ENCODE measurements at regions not wholly inside any gene's neighbourhood (a gene's known extent, or its start where the extent isn't known, plus 50 kb on each side); places are given as distances from the start of the nearest gene placed in this dataset.

- H3K36me3 ChIP-seq (ENCODE audit: insufficient read depth, low read length) = no peaks in the 10 kb centered on the region
- no peak for DNase-seq
- CTCF ChIA-PET = no interaction called here
- H3K9me3 ChIP-seq (ENCODE audit: low read length) = no peaks in the 10 kb centered on the region
- no peak overlapping the region for H3K4me3 ChIP-seq (ENCODE audit: low read length)
- no peaks in the 10 kb centered on the region for H3K27me3 ChIP-seq (ENCODE audit: insufficient read depth, low read length, poor library complexity, severe bottlenecking)
- H3K4me1 ChIP-seq (ENCODE audit: insufficient read depth, low read length) = no peaks in the 10 kb centered on the region
- no peaks in the 10 kb centered on the region for H3K27me3 Mint-ChIP-seq
- no peak overlapping the region for H3K4me3 Mint-ChIP-seq
- POLR2A ChIA-PET = no interaction called here
- H3K9me3 Mint-ChIP-seq = peaks cover 0 to 8% (median 0%) of the 10 kb centered on the region in 5 donors
- H3K27ac Mint-ChIP-seq = no peak overlapping the region
- no peaks in the 10 kb centered on the region for H3K36me3 Mint-ChIP-seq
- no peak overlapping the region for H3K27ac ChIP-seq (ENCODE audit: low read depth, low read length)
- H3K4me1 Mint-ChIP-seq = no peaks in the 10 kb centered on the region
Observed at GRCh38 chr4:104395168-104395614, 99.5 kb downstream of the CXXC4 start.

- Mint-ChIP-seq H3K27me3 (no peaks in the 10 kb centered on the region), H3K4me3 (no peak overlapping the region), H3K27ac (no peak overlapping the region), H3K9me3 (peaks cover 0 to 8% (median 0%) of the 10 kb centered on the region in 5 donors), H3K4me1 (no peaks in the 10 kb centered on the region), H3K36me3 (no peaks in the 10 kb centered on the region)
- Histone ChIP-seq H3K9me3 (ENCODE audit: low read length) (no peaks in the 10 kb centered on the region), H3K27me3 (ENCODE audit: insufficient read depth, low read length, poor library complexity, severe bottlenecking) (no peaks in the 10 kb centered on the region), H3K36me3 (ENCODE audit: insufficient read depth, low read length) (no peaks in the 10 kb centered on the region), H3K4me1 (ENCODE audit: insufficient read depth, low read length) (no peaks in the 10 kb centered on the region), H3K4me3 (ENCODE audit: low read length) (no peak overlapping the region), H3K27ac (ENCODE audit: low read depth, low read length) (no peak overlapping the region)
- no peak for DNase-seq
- CTCF ChIA-PET = no interaction called here
- POLR2A ChIA-PET = no interaction called here
Observed at GRCh38 chr4:104394406-104395167, 100.1 kb downstream of the CXXC4 start.

- Mint-ChIP-seq H3K4me3 (no peak overlapping the region), H3K27ac (no peak overlapping the region), H3K9me3 (peaks cover 0 to 8% (median 0%) of the 10 kb centered on the region in 5 donors), H3K4me1 (no peaks in the 10 kb centered on the region), H3K36me3 (no peaks in the 10 kb centered on the region), H3K27me3 (no peaks in the 10 kb centered on the region)
- DNase-seq = no peak
- no peaks in the 10 kb centered on the region for H3K27me3 ChIP-seq (ENCODE audit: insufficient read depth, low read length, poor library complexity, severe bottlenecking)
- no peak overlapping the region for H3K27ac ChIP-seq (ENCODE audit: low read depth, low read length)
- no peak overlapping the region for H3K4me3 ChIP-seq (ENCODE audit: low read length)
- H3K4me1 ChIP-seq (ENCODE audit: insufficient read depth, low read length) = no peaks in the 10 kb centered on the region
- no peaks in the 10 kb centered on the region for H3K9me3 ChIP-seq (ENCODE audit: low read length)
- ChIA-PET POLR2A (no interaction called here), CTCF (no interaction called here)
- H3K36me3 ChIP-seq (ENCODE audit: insufficient read depth, low read length) = no peaks in the 10 kb centered on the region
Observed at GRCh38 chr4:104393655-104394324, 100.9 kb downstream of the CXXC4 start.

GRCh38 chr4:104385713-104386112 is 109.0 kb downstream of the CXXC4 start:
- Histone ChIP-seq H3K27me3 (ENCODE audit: insufficient read depth, low read length, poor library complexity, severe bottlenecking) (no peaks in the 10 kb centered on the region), H3K4me3 (ENCODE audit: low read length) (no peak overlapping the region), H3K4me1 (ENCODE audit: insufficient read depth, low read length) (no peaks in the 10 kb centered on the region), H3K27ac (ENCODE audit: low read depth, low read length) (no peak overlapping the region), H3K9me3 (ENCODE audit: low read length) (no peaks in the 10 kb centered on the region), H3K36me3 (ENCODE audit: insufficient read depth, low read length) (no peaks in the 10 kb centered on the region)
- no peak for DNase-seq
- POLR2A ChIA-PET = no interaction called here
- Mint-ChIP-seq H3K4me3 (no peak overlapping the region), H3K9me3 (peaks cover 0 to 6% (median 2%) of the 10 kb centered on the region in 5 donors), H3K36me3 (no peaks in the 10 kb centered on the region), H3K27me3 (no peaks in the 10 kb centered on the region), H3K27ac (no peak overlapping the region), H3K4me1 (no peaks in the 10 kb centered on the region)
- CTCF ChIA-PET = no interaction called here

- Mint-ChIP-seq H3K27ac (no peak overlapping the region), H3K4me3 (no peak overlapping the region), H3K9me3 (peaks cover 0 to 6% (median 2%) of the 10 kb centered on the region in 5 donors), H3K36me3 (no peaks in the 10 kb centered on the region), H3K4me1 (no peaks in the 10 kb centered on the region), H3K27me3 (no peaks in the 10 kb centered on the region)
- ChIA-PET CTCF (no interaction called here), POLR2A (no interaction called here)
- no peaks in the 10 kb centered on the region for H3K9me3 ChIP-seq (ENCODE audit: low read length)
- H3K36me3 ChIP-seq (ENCODE audit: insufficient read depth, low read length) = no peaks in the 10 kb centered on the region
- no peaks in the 10 kb centered on the region for H3K27me3 ChIP-seq (ENCODE audit: insufficient read depth, low read length, poor library complexity, severe bottlenecking)
- no peak overlapping the region for H3K27ac ChIP-seq (ENCODE audit: low read depth, low read length)
- no peak overlapping the region for H3K4me3 ChIP-seq (ENCODE audit: low read length)
- no peaks in the 10 kb centered on the region for H3K4me1 ChIP-seq (ENCODE audit: insufficient read depth, low read length)
- no peak for DNase-seq
Observed at GRCh38 chr4:104382961-104383360, 111.7 kb downstream of the CXXC4 start.

GRCh38 chr4:104381729-104382128 is 113.0 kb downstream of the CXXC4 start:
- ChIA-PET POLR2A (no interaction called here), CTCF (no interaction called here)
- H3K27ac ChIP-seq (ENCODE audit: low read depth, low read length) = no peak overlapping the region
- Mint-ChIP-seq H3K36me3 (no peaks in the 10 kb centered on the region), H3K4me1 (no peaks in the 10 kb centered on the region), H3K27me3 (no peaks in the 10 kb centered on the region), H3K4me3 (no peak overlapping the region), H3K9me3 (peaks cover 0 to 6% (median 2%) of the 10 kb centered on the region in 5 donors), H3K27ac (no peak overlapping the region)
- no peaks in the 10 kb centered on the region for H3K36me3 ChIP-seq (ENCODE audit: insufficient read depth, low read length)
- no peaks in the 10 kb centered on the region for H3K4me1 ChIP-seq (ENCODE audit: insufficient read depth, low read length)
- H3K9me3 ChIP-seq (ENCODE audit: low read length) = no peaks in the 10 kb centered on the region
- no peak overlapping the region for H3K4me3 ChIP-seq (ENCODE audit: low read length)
- no peak for DNase-seq
- no peaks in the 10 kb centered on the region for H3K27me3 ChIP-seq (ENCODE audit: insufficient read depth, low read length, poor library complexity, severe bottlenecking)

- H3K36me3 Mint-ChIP-seq = no peaks in the 10 kb centered on the region
- ChIA-PET POLR2A (no interaction called here), CTCF (no interaction called here)
- Histone ChIP-seq H3K4me1 (ENCODE audit: insufficient read depth, low read length) (no peaks in the 10 kb centered on the region), H3K9me3 (ENCODE audit: low read length) (no peaks in the 10 kb centered on the region), H3K27ac (ENCODE audit: low read depth, low read length) (no peak overlapping the region), H3K27me3 (ENCODE audit: insufficient read depth, low read length, poor library complexity, severe bottlenecking) (no peaks in the 10 kb centered on the region), H3K4me3 (ENCODE audit: low read length) (no peak overlapping the region), H3K36me3 (ENCODE audit: insufficient read depth, low read length) (no peaks in the 10 kb centered on the region)
- peaks cover 0 to 1% of the 10 kb centered on the region in 2 donors for H3K27me3 Mint-ChIP-seq
- H3K4me3 Mint-ChIP-seq = no peak overlapping the region
- H3K27ac Mint-ChIP-seq = no peak overlapping the region
- H3K9me3 Mint-ChIP-seq = peaks cover 0 to 7% (median 2%) of the 10 kb centered on the region in 5 donors
- no peak for DNase-seq
- H3K4me1 Mint-ChIP-seq = no peaks in the 10 kb centered on the region
Observed at GRCh38 chr4:104365618-104366017, 129.1 kb downstream of the CXXC4 start.

GRCh38 chr4:104353481-104353880 is 141.2 kb downstream of the CXXC4 start:
- ChIA-PET CTCF (no interaction called here), POLR2A (no interaction called here)
- H3K36me3 Mint-ChIP-seq = peaks cover 0 to 2% (median 0%) of the 10 kb centered on the region in 3 donors
- no peak overlapping the region for H3K4me3 ChIP-seq (ENCODE audit: low read length)
- H3K27ac Mint-ChIP-seq = no peak overlapping the region
- H3K36me3 ChIP-seq (ENCODE audit: insufficient read depth, low read length) = no peaks in the 10 kb centered on the region
- H3K4me1 ChIP-seq (ENCODE audit: insufficient read depth, low read length) = no peaks in the 10 kb centered on the region
- H3K4me3 Mint-ChIP-seq = no peak overlapping the region
- H3K27me3 ChIP-seq (ENCODE audit: insufficient read depth, low read length, poor library complexity, severe bottlenecking) = no peaks in the 10 kb centered on the region
- no peaks in the 10 kb centered on the region for H3K9me3 ChIP-seq (ENCODE audit: low read length)
- H3K9me3 Mint-ChIP-seq = peaks cover 15 to 35% (median 26%) of the 10 kb centered on the region in 5 donors
- H3K4me1 Mint-ChIP-seq = no peaks in the 10 kb centered on the region
- H3K27ac ChIP-seq (ENCODE audit: low read depth, low read length) = no peak overlapping the region
- H3K27me3 Mint-ChIP-seq = peaks cover 0 to 1% of the 10 kb centered on the region in 2 donors
- DNase-seq = no peak

Data from CD8-positive, alpha-beta memory T cell (primary cell).